HepG2 (cell line): ENCODE measurements at regions not wholly inside any gene's neighbourhood (a gene's known extent, or its start where the extent isn't known, plus 50 kb on each side); places are given as distances from the start of the nearest gene placed in this dataset.
A peak's percentile ranks its signal among the peaks of the same experiment; 100 is the strongest.

Experiments used
- ATAC-seq: fragments of 200-7000 bp; cut with Tn5 transposase; 3 replicates; pipeline ENCODE4 v1.9.1; 2020; ENCODE audit warnings: mild to moderate bottlenecking, moderate library complexity
- BruUV-seq: library from RNA; stranded (reverse); fragments of 400-500 nt; replicated peaks from 2 replicates; lab custom pipeline; 2021; lab: Mats Ljungman, UMichigan
- CTCF ChIA-PET: fragments of 300-600 bp; formaldehyde crosslinking; extraction: SDS; loops from one replicate; lab custom pipeline; 2021; ENCODE audit warnings: low total read pairs, inconsistent platforms, low intra/inter-chr PET ratio; lab: Yijun Ruan, JAX
- POLR2A ChIA-PET: fragments of 350-600 bp; sonication (Branson Sonifier 250); formaldehyde crosslinking; loops from one replicate; lab custom pipeline; 2020; ENCODE audit warnings: antibody characterized with exemption, inconsistent platforms; lab: Yijun Ruan, JAX
- DNase-seq: peaks from one replicate; pipeline ENCODE4 v3.0.0-alpha.2; 2015; ENCODE audit warnings: low spot score
- FAIRE-seq: peaks from 3 replicates; lab custom pipeline; 2011; peaks lifted over from hg19 to GRCh38; lab: Jason Lieb, UNC
- H2AFZ ChIP-seq: one replicate; pipeline ENCODE4 v1.6.1; 2011; ENCODE audit warnings: low read length, inconsistent platforms
- H3K27ac ChIP-seq: fragments of 300-600 bp; 3 replicates; pipeline ENCODE4 v1.8.0; 2011; ENCODE audit warnings: mixed run types, mild to moderate bottlenecking, mixed read lengths, low read length, inconsistent platforms; ENCODE audit not compliant: insufficient read depth; ENCODE audit errors: extremely low read length
- H3K27me3 ChIP-seq, 2 experiments: fragments of 200-600 bp in 1 of 2; 2 replicates in 1 of 2; 3 replicates in 1 of 2; pipeline versions ENCODE4 v1.6.0 to v1.8.0; 2011; ENCODE audit warnings: low read length in 2 of 2, mild to moderate bottlenecking in 2 of 2, moderate library complexity in 2 of 2, inconsistent platforms in 1 of 2; ENCODE audit not compliant: insufficient read depth in 2 of 2, control insufficient read depth in 1 of 2
- H3K36me3 ChIP-seq, 2 experiments: fragments of 200-600 bp in 1 of 2; replicated peaks in 1 of 2; 2 replicates in 1 of 2; 3 replicates in 1 of 2; pipeline versions ENCODE4 v1.5.1 to v1.8.0; 2011; ENCODE audit warnings: low read length in 2 of 2, inconsistent platforms in 1 of 2; ENCODE audit not compliant: insufficient read depth in 2 of 2, control insufficient read depth in 1 of 2
- H3K4me1 ChIP-seq: 2 replicates; pipeline ENCODE4 v1.5.1; 2012; ENCODE audit warnings: low read length, inconsistent platforms; ENCODE audit not compliant: insufficient read depth
- H3K4me2 ChIP-seq: 2 replicates; pipeline ENCODE4 v1.6.0; 2011; ENCODE audit warnings: low read depth, low read length, inconsistent platforms
- H3K4me3 ChIP-seq, 3 experiments: fragments of 200-600 bp in 1 of 3; sonication (generic), shearing (Covaris generic) in 1 of 3; replicated peaks in 1 of 3; 2 replicates each; pipeline ENCODE4 v1.5.1; 2011 to 2016; ENCODE audit warnings: low read length in 3 of 3, inconsistent platforms in 2 of 3, low read depth in 2 of 3, mild to moderate bottlenecking in 2 of 3, control low read depth in 1 of 3, mixed read lengths in 1 of 3; ENCODE audit not compliant: insufficient read depth in 1 of 3
- H3K79me2 ChIP-seq: one replicate; pipeline ENCODE4 v1.6.1; 2011; ENCODE audit warnings: low read length, inconsistent platforms; ENCODE audit not compliant: insufficient read depth
- H3K9ac ChIP-seq: 2 replicates; pipeline ENCODE4 v1.6.0; 2011; ENCODE audit warnings: mild to moderate bottlenecking, low read depth, low read length, inconsistent platforms; ENCODE audit not compliant: insufficient read depth
- H3K9me3 ChIP-seq: 2 replicates; pipeline ENCODE4 v1.5.1; 2012; ENCODE audit warnings: mild to moderate bottlenecking, low read length
- H4K20me1 ChIP-seq: 2 replicates; pipeline ENCODE4 v1.6.0; 2011; ENCODE audit warnings: inconsistent platforms, mild to moderate bottlenecking, low read length, moderate library complexity; ENCODE audit not compliant: insufficient read depth
- CREBL2 ChIP-seq: sonication (generic); formaldehyde crosslinking; IDR thresholded peaks from 2 replicates; pipeline ENCODE4 v1.8.1; 2023; ENCODE audit warnings: missing genetic modification reagents, mild to moderate bottlenecking, borderline replicate concordance
- GLMP ChIP-seq: sonication (generic); formaldehyde crosslinking; IDR thresholded peaks from 2 replicates; pipeline ENCODE4 v1.9.0; 2021; ENCODE audit warnings: missing genetic modification reagents, mild to moderate bottlenecking, borderline replicate concordance
- MNT ChIP-seq: fragments of 450-650 bp; IDR thresholded peaks from 2 replicates; pipeline ENCODE4 v1.6.1; 2016
- RAD51 ChIP-seq: fragments of 450-650 bp; IDR thresholded peaks from 2 replicates; pipeline ENCODE4 v1.6.1; 2016; ENCODE audit warnings: borderline replicate concordance
- RCOR2 ChIP-seq: IDR thresholded peaks from 2 replicates; pipeline ENCODE4 v1.6.1; 2016; ENCODE audit warnings: missing biosample characterization, missing genetic modification reagents
- SRSF1 ChIP-seq: fragments of 200-400 bp; formaldehyde crosslinking; optimal IDR thresholded peaks from 2 replicates; pipeline ENCODE3; 2017; ENCODE audit warnings: mild to moderate bottlenecking, low read depth, low read length, moderate library complexity
- TFAP4 ChIP-seq: sonication (generic); IDR thresholded peaks from 2 replicates; pipeline ENCODE4 v1.6.1; 2016; ENCODE audit warnings: low read depth, borderline replicate concordance
- USF2 ChIP-seq, 2 experiments: sonication (generic) in 1 of 2; formaldehyde crosslinking in 1 of 2; IDR thresholded peaks; 2 replicates each; pipeline versions ENCODE4 v1.5.1 to v1.6.1; 2011 to 2020; ENCODE audit warnings: borderline replicate concordance in 1 of 2, low read depth in 1 of 2, low read length in 1 of 2, mild to moderate bottlenecking in 1 of 2, missing genetic modification reagents in 1 of 2, moderate library complexity in 1 of 2
- WGBS: methylation state at CpG from one replicate; pipeline ENCODE4 v1.1.6; 2017; ENCODE audit warnings: low lambda C conversion rate; 5-methylcytosine and 5-hydroxymethylcytosine counted together
- in situ Hi-C: cut with HindIII; loops from 2 replicates; pipeline ENCODE4 v1.10.0; 2017; ENCODE audit warnings: low pct_unique_long_range_greater_than_20kb; ENCODE audit not compliant: extremely low pct_ligation_motif_present
- intact Hi-C: fragments of 100-400 bp; cut with micrococcal nuclease; formaldehyde crosslinking; loops from one replicate; pipeline ENCODE4 v1.10.0; 2022; ENCODE audit not compliant: unreplicated experiment

- TF ChIP-seq CREBL2 (no peak), GLMP (CRISPR knock-in tag) (no peak), SRSF1 (no peak), TFAP4 (no peak)
- TF ChIP-seq, all 625 proteins: peak for 0
These were observed 400.4 kb downstream of the NXPE2 start (continued) for GRCh38 chr11:115078461-115079438.

- WGBS, result 4% methylated on average over 8 of the region's 9 CpGs
- FAIRE-seq, result no peak
- CTCF ChIA-PET, result no interaction called here
These were observed 402.8 kb downstream of the NXPE2 start for GRCh38 chr11:115080923-115081680.

More at GRCh38 chr11:115080923-115081680, 402.8 kb downstream of the NXPE2 start:
- H4K20me1 ChIP-seq, result no peaks in the 10 kb centered on the region
- no TSS peak for BruUV-seq
- H3K36me3 ChIP-seq, result no peaks in the 10 kb centered on the region
- no peaks in the 10 kb centered on the region for H3K9me3 ChIP-seq
- peak; percentile 82; the same call in 1 of the 2 replicates for TF ChIP-seq RAD51
- TF ChIP-seq RCOR2 (CRISPR knock-in tag), result no peak
- peak; percentile 34 for TF ChIP-seq MNT
- peak; percentile 50; the same call in 1 of the 2 replicates for TF ChIP-seq USF2 (IDR thresholded peaks at IDR 0.05; ENCODE audit: low read depth, low read length)
- no peak for TF ChIP-seq USF2 (CRISPR knock-in tag; IDR thresholded peaks at IDR 0.05; ENCODE audit: borderline replicate concordance)
- POLR2A ChIA-PET, result no interaction called here
- ATAC-seq (no peak), DNase-seq (no peak)
- in situ Hi-C loops, result no loop called here
- H3K27ac ChIP-seq, result no peak overlapping the region
- intact Hi-C loops, result no loop called here
- peaks cover 2 to 8% of the 10 kb centered on the region in 2 experiments; a peak in 3 of 5 replicates for H3K27me3 ChIP-seq
- no peak overlapping the region for H2AFZ ChIP-seq
- no peaks in the 10 kb centered on the region for H3K4me1 ChIP-seq
- no peak overlapping the region for H3K9ac ChIP-seq
- H3K4me2 ChIP-seq, result no peak overlapping the region
- H3K4me3 ChIP-seq, result no peak overlapping the region
- no peaks in the 10 kb centered on the region for H3K79me2 ChIP-seq
